Astrocyte of the spinal cord (primary cell): ENCODE measurements at regions not wholly inside any gene's neighbourhood (a gene's known extent, or its start where the extent isn't known, plus 50 kb on each side); places are given as distances from the start of the nearest gene placed in this dataset.

Source experiments
- DNase-seq: peaks from one replicate; pipeline ENCODE4 v3.0.0; 2011; ENCODE audit warnings: low read depth, low spot score
- H3K4me3 ChIP-seq: 2 replicates; pipeline ENCODE4 v1.5.1; 2011; ENCODE audit warnings: low read depth, mild to moderate bottlenecking, low read length, moderate library complexity
- in situ Hi-C: cut with HindIII; loops from 2 replicates; pipeline ENCODE4 v1.10.0; 2017; ENCODE audit warnings: low sequenced_read_pairs
- TF ChIP-seq, protein P1 (sequence below): IDR thresholded peaks from 2 replicates; pipeline ENCODE4 v1.5.1; 2012; ENCODE audit warnings: low read depth, mild to moderate bottlenecking, low read length, inconsistent platforms

DNA sequence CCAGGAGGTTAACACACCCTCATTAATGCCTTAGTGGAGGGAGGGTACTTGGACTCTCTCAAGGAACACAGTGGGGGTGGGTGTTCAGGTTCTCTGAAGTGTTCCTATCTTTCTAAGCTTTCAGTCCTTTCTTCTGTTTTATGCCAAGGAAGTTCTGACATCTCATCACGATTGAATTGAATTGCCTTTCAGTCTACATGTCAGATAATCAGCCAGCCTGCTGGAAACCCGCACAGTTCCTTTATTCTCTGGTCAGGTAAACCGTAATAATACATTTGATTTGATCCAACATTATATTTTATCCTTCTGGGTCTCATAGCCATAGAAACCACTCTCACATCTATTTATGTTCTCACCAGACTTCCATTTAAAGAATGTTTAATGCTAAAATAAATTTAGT, 339.0 kb downstream of the RWDD3 start:
- TF ChIP-seq, protein P1, sequence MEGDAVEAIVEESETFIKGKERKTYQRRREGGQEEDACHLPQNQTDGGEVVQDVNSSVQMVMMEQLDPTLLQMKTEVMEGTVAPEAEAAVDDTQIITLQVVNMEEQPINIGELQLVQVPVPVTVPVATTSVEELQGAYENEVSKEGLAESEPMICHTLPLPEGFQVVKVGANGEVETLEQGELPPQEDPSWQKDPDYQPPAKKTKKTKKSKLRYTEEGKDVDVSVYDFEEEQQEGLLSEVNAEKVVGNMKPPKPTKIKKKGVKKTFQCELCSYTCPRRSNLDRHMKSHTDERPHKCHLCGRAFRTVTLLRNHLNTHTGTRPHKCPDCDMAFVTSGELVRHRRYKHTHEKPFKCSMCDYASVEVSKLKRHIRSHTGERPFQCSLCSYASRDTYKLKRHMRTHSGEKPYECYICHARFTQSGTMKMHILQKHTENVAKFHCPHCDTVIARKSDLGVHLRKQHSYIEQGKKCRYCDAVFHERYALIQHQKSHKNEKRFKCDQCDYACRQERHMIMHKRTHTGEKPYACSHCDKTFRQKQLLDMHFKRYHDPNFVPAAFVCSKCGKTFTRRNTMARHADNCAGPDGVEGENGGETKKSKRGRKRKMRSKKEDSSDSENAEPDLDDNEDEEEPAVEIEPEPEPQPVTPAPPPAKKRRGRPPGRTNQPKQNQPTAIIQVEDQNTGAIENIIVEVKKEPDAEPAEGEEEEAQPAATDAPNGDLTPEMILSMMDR, result no peak
- no peak for DNase-seq
- H3K4me3 ChIP-seq, result no peak overlapping the region
- in situ Hi-C loops, result no loop called here

DNA sequence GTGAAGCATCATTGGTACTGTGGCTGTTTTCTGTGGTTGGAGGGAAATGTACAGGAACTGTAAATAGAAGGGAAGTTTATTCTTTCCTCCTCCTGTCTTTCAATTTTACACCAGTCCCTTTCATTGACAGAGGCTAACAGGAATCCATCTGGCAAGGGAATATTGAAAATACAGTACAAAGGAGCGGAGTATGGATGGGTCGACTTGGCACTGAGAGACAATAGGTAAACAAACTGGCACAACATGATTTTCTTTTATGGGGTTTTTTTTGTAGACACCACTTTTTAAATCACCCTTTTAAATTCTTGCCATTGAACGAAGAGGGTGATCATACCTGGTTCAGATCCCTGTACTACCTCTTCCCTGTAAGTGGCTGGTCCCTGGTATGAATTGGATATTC, 341.3 kb downstream of the RWDD3 start:
- H3K4me3 ChIP-seq, result no peak overlapping the region
- in situ Hi-C loops, result no loop called here
- TF ChIP-seq, protein P1, result no peak
- no peak for DNase-seq

DNA sequence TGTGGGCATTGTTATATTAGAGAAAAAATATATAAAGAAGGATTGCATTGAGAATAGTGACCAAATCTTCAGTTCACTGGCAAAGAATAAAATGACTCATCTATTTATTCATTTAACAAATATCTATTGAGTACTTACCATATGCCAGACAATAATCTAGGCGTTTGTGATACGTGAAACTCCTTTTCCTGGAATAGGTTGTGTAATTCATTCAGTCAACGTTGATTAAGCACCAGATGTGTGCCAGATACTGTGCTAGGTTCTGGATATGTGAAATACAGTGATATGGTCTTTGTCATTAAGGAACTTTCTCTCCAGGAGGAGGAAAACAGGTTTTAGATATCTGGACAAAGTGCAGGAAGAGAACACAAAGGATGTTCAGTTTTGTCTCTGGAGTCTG, 344.5 kb downstream of the RWDD3 start:
- no peak overlapping the region for H3K4me3 ChIP-seq
- no peak for DNase-seq
- in situ Hi-C loops, result no loop called here
- TF ChIP-seq, protein P1, result no peak

DNA sequence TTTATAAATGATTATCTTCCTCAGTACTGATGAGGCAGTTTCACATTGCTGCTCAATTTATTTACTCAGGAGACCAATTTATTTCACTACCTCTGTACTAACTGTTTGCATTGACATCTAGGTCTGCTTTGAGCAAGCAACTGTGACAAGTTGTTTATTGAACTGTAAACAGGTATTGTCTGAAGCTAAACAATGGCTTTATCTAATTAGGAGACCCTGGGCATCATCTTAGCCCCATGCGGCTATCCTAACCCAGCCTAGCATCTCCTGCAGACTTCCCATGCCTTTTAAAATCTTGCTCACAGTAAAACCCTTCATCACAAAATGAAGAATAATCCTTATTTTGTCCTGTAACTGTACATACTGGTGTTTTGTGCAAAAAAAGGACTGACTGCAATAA, 348.2 kb downstream of the RWDD3 start:
- no peak for DNase-seq
- TF ChIP-seq, protein P1, result no peak
- no peak overlapping the region for H3K4me3 ChIP-seq
- in situ Hi-C loops, result no loop called here

DNA sequence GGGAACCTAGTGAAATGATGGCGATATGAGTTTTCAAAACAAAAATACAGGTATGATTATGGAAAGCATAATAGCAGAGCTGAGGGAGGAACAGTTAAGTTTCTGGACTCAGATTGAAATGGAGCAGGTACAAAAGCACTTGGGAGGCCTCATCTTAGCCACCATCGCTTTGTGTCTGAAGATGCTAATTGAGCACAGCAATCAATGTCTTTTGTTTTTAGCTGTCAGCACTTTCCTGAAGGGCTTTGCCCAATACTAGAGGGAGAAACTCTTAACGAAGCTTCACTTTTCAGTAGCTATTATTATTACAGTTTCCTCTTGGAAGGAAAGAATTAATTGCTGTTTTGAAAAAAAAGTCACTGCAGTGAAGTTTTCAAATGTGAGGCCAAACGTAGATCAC, 348.7 kb downstream of the RWDD3 start:
- no peak overlapping the region for H3K4me3 ChIP-seq
- in situ Hi-C loops, result no loop called here
- no peak for DNase-seq
- TF ChIP-seq, protein P1, result no peak

DNA sequence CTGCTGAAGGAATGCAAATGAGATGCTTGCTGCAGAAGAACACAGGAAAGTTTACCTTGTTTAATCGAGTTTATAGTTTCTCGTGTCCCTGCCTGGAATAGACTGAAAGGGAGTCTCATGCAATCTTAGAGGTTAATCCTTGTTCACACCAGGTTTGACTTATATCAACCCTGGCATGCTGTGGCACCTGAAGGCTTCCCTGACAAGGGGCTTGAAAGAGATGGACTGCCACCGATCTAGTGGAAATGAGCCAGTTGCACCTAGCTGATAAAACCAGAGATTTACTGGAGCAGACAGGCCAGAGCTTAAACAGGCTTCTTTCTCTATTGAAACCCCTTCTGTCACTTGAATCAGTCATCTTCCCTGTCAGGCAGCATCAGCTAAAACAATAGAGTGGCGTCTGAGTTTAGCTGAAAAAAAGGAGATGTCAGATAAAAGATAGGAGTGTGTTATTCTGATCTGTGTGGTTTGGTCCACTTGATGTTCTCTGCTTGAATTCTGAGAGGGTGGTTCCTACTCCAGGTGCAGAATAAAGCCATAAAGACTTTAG, 349.7 kb downstream of the RWDD3 start:
- in situ Hi-C loops, result no loop called here
- TF ChIP-seq, protein P1, result no peak
- DNase-seq, result no peak
- H3K4me3 ChIP-seq, result no peak overlapping the region

DNA sequence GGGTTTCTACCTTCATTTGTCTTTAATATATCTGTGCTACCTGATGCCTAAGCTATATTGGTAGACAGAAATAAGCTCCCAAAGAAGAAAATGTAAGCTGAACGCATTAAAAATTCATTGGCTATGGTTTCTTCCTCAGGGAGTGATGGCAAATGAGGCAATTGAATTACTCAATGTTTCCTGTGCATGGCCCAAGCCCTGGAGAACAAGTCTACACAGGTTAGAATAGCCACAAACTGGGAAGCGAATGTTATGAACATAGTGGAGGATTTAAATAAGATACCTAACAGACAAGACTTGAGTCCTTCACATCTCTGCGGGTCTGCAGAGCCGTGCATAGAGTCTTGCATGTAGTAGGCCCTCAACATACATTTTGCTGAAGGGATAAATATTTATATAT, 350.3 kb downstream of the RWDD3 start:
- TF ChIP-seq, protein P1, result no peak
- no peak overlapping the region for H3K4me3 ChIP-seq
- in situ Hi-C loops, result no loop called here
- no peak for DNase-seq
